Fibroblast of lung (primary cell): ENCODE measurements at regions not wholly inside any gene's neighbourhood (a gene's known extent, or its start where the extent isn't known, plus 50 kb on each side); places are given as distances from the start of the nearest gene placed in this dataset.

ENCODE experiments used
- CTCF ChIP-seq, 2 donors: IDR thresholded peaks in 1 of 2; conservative IDR thresholded peaks in 1 of 2; 1 replicate in 1 of 2; 2 replicates in 1 of 2; pipeline ENCODE4 v1.5.1; 2011 to 2012; ENCODE audit warnings: low read length in 2 of 2, control low read depth in 1 of 2, inconsistent platforms in 1 of 2, low read depth in 1 of 2, mild to moderate bottlenecking in 1 of 2
- EZH2 ChIP-seq: IDR thresholded peaks from 2 replicates; pipeline ENCODE4 v1.5.1; 2012; ENCODE audit warnings: low read length, control low read depth, mild to moderate bottlenecking; ENCODE audit errors: missing control alignments

- no peak for TF ChIP-seq CTCF (conservative IDR thresholded peaks at IDR 0.05 in 1 of 2, IDR thresholded peaks at IDR 0.05 in 1 of 2; ENCODE audit: low read depth in 1 of 2, low read length in 2 of 2)
- TF ChIP-seq EZH2, result no peak
These were observed 240.3 kb downstream of the DLL1 start for GRCh38 chr6:170050591-170051041.
